Stimulated activated CD8-positive, alpha-beta memory T cell treated with anti-CD3 and anti-CD28 coated beads, Interleukin-7, amount 100 ng/mL, for 4 hours (primary cell): ENCODE measurements at regions not wholly inside any gene's neighbourhood (a gene's known extent, or its start where the extent isn't known, plus 50 kb on each side); places are given as distances from the start of the nearest gene placed in this dataset.
"Not testable (repeated sequence)": the region's sequence is repeated elsewhere in the genome, so short reads cannot be mapped to it uniquely, and the experiment has no call there.

Experiments used
- DNase-seq, 2 donors: peaks; one replicate each; pipeline ENCODE4 v3.0.0-alpha.2; 2020; ENCODE audit warnings: low read depth in 2 of 2

DNA sequence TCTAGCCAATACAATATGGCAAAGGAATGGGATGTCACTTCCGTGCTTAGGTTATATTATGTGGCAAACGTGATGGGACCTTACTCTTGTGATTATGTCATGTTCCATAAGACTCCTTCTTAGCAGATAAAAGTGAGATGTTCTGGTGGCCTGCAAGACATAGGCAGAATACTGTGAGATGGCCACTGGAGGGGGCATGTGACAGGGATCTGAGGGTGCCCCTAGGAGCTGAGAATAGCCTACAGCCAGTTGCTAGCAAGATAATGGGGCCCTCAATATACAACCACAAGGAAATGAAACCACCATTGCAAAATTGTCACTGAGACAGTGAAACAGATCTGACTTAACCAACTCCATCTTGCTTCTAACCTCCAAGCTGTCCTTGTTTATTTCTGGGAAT is 151.4 kb upstream of the SSTR1 start:
- no peak for DNase-seq

DNA sequence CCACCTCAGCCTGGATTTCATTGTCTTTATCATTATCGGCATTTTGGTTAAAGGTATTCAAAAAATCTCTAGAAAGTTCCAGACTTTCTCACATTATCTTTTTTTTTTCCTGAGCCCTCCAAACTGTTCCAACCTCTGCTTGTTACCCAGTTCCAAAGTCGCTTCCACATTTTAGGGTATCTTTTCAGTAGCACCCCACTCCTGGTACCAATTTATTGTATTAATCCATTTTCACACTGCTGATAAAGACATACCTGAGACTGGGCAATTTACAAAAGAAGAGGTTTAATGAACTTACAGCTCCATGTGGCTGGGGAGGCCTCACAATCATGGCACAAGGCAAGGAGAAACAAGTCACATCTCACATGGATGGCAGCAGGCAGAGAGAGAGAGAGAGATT is 145.5 kb upstream of the SSTR1 start:
- DNase-seq: not testable (repeated sequence)

GRCh38 chr14:38063711-38064320 is 143.9 kb upstream of the SSTR1 start:
- no peak for DNase-seq

DNA sequence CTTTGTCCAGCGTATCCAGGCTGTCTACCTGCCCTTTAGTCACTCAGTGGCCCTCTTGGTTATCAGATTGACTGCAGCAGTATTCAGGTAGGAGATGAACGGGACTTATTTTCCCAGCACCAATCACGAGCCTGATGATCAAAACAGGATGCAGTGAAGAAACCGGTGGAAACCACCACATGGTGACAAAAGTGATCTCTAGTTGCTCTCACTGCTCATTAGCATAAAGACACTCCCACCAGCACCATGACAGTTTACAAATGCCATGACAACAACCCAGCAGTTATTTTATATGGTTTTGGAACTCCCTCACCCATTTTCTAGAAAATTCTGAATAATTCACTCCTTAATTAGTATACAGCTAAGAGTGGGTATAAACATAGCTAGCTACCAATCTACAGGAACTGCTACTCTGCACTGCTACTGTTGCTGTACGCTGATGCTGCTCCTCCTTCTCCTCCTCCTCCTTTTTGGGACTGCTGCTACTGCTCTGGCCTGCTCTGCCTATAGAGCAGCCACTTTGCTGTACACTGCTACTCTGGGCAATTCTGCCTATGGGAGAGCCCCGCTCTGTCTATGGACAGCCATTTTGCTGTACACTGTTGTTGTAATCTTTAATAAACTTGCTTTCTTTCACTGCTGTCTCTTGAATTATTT is 142.5 kb upstream of the SSTR1 start:
- peak; percentile 35 to 39 for DNase-seq

GRCh38 chr14:38070061-38070588 is 137.6 kb upstream of the SSTR1 start:
- no peak for DNase-seq

DNA sequence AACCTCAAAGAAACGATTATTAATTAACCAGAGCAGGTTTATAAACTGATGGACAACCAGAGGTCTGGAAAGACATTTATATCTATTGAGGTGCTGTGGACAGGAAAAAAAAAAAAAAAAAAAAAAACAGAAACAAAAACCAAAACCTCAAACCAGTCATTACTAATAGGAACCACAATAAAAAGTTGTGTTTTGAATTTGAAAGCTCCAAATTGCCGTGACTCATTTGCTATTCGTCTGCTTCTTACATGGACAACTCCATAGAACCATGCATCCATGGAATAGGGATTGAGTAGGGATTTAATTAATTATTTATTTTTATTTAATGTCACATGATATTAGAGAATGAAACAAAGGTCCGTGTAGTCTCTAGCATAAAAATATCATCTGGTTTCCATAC is 134.1 kb upstream of the SSTR1 start:
- no peak for DNase-seq

- DNase-seq: no peak
Measured at GRCh38 chr14:38074081-38074480, 133.6 kb upstream of the SSTR1 start.

GRCh38 chr14:38074754-38075153 is 132.9 kb upstream of the SSTR1 start:
- no peak for DNase-seq

DNA sequence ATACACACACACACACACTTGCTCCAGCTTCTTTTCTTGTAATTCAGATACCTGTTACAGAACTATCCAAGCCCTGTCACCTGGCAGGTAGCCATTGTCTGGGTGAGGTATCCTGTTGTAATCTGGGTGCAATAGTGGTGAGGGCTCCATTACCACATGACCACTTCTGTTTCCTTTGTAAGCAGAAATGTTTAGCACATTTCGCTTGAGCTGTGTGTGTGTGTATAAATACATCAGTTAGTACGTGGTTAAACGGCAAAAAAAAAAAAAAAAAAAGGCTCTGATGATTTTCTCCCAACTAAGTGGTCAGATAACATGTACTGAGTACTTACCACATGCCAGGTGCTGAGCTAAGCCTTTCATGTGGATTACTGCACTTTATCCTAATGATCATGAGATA is 129.3 kb upstream of the SSTR1 start:
- peak in 1 of 2 donors; percentile 24 for DNase-seq

- no peak for DNase-seq
Measured at GRCh38 chr14:38079268-38079667, 128.4 kb upstream of the SSTR1 start.

DNA sequence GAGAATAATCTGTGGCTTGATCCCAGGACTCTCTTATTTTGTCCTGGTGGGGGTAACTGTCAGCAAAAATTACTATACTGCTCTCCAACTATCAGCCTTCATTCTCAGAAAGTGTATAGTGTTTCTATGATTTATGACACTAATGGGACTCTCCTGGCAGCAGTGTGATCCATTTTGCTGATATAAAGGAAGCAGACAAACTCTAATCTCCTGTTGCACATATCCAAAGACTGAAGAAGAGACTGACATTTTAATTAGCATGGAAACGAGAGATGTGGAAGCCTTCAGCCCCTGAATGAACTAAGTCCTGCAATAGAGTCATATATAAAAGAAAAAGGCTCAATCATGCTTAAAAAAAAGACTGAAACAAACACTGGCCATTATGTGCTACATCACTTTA is 127.8 kb upstream of the SSTR1 start:
- DNase-seq: no peak

- DNase-seq: no peak
Measured at GRCh38 chr14:38080696-38081095, 127.0 kb upstream of the SSTR1 start.

- DNase-seq: no peak
Measured at GRCh38 chr14:38083039-38083438, 124.7 kb upstream of the SSTR1 start.

GRCh38 chr14:38089123-38089522 is 118.6 kb upstream of the SSTR1 start:
- no peak for DNase-seq

DNA sequence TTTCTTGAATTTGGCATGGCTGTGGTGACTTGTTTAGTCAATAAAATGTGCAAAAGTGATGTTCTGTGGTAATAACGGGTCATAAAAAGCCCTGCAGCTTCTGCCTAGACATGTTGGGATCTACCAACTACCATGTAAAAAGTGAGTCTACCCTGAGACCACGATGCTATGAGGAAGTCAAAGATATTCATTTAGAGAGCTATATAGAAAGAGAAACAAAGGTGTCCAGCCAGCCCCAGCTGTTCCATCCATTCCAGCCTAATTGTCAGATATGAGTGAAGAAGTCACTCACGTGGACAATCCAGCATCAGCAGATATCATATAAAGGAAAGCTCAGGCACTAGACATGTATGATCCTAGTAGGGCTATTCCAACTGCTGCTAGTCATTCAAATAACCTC is 117.2 kb upstream of the SSTR1 start:
- no peak for DNase-seq

DNA sequence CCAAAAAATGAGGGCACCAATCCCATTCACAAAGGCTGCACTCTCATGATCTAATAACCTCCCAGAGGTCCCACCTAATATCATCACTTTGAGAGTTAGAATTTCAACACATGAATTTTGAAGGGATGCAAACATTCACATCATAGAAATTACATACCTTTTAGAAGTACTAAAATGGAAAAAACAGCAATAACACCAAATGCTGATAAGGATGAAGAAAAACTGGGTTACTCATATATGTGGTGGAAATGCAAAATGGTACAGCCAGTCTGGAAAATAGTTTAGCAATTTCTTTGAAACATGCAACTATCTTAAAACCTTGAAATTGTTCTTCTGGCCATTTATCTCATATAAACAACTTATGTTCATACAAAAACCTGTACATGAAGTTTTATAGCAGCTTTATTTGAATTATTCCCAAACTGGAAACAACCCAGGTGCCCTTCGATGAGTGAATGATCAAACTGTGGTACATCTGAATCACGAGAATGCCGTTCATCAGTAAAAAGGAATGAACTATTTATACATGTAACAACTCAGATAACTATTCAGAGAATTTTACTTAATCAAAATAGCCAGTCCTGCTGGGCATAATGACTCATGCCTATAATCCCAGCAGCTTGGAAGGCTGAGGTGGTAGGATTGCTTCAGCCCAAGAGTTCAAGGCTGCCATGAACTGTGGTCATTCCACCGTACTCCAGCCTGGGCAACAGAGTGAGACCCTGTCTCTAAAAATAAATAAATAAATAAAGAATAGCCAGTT is 109.4 kb upstream of the SSTR1 start:
- DNase-seq: no peak

DNA sequence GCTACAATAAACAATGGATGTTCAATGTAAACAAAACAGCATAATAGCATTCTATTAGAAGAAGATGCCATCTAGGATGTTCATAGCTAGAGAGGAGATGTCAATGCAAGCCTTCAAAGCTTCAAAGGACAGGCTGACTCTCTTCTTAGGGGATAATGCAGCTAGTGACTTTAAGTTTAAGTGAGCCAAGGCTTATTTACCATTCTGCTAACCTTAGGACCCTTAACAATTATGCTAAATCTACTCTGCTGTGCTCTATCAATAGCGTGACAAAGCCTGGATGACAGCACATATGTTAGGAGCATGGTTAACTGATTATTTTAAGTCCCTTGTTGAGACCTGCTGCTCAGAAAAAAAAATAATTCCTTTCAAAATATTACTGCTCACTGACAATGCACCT is 106.0 kb upstream of the SSTR1 start:
- DNase-seq: no peak

DNA sequence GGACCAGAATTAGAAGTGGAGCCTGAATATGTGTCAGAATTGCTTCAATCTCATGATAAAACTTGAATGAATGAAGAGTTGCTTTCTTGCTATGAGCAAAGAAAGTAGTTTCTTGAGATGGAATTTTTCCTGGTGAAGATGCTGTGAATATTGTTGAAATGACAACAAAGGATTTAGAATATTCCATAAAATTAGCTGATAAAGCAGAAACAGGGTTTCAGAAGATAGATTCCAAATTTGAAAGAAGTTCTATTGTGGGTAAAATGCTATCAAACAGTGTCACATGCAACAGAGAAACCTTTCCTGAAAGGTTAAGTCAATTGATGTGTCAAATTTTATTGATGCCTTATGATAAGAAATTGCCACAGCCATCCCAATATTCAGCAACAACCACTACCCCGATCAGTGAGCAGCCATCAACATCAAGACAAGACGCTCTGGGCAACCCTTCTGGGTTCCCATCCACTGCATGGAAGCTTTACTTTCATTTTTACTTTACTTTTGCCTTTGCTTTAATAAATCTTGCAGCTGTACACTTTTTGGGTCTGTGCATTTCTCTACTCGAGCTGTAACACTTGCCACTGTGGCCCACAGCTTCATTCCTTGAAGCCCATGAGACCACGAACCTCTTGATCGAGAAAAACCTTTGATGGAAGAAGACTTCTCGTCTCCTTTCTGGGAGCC is 104.0 kb upstream of the SSTR1 start:
- no peak for DNase-seq

GRCh38 chr14:38105106-38105702 is 102.5 kb upstream of the SSTR1 start:
- DNase-seq: no peak

- DNase-seq: no peak
Measured at GRCh38 chr14:38107216-38107631, 100.5 kb upstream of the SSTR1 start.

GRCh38 chr14:38108681-38109080 is 99.0 kb upstream of the SSTR1 start:
- DNase-seq: no peak

DNA sequence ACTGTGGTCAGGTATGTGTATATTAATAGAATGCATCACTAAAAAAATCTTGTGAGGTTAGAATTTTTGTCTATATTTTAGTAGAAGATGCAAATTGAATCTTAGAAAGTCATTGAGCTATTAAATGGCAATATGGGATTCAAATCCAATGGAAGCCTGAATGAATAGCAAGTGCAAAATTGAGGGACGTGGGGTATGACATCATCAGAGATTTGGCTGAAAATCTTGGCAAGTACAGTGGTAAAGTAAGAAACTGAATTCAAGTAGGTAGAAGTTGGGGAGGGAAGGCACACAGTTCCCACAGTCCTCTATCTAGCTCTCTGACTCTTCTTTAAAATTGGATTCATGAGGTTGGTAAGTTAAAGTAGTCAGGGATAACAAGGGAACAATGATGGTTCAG is 97.4 kb upstream of the SSTR1 start:
- no peak for DNase-seq
